ENCODE measurements at regions not wholly inside any gene's neighbourhood (a gene's known extent, or its start where the extent isn't known, plus 50 kb on each side); places are given as distances from the start of the nearest gene placed in this dataset.
"Not testable (repeated sequence)": the region's sequence is repeated elsewhere in the genome, so short reads cannot be mapped to it uniquely, and the experiment has no call there.

- Histone ChIP-seq H3K9me2 (replicated peaks; ENCODE audit: insufficient read depth) (no peaks in the 10 kb centered on the region), H3K27ac (no peak overlapping the region), H3K36me3 (replicated peaks; ENCODE audit: insufficient read depth, low read depth) (no peaks in the 10 kb centered on the region), H3K27me3 (no peaks in the 10 kb centered on the region), H4K20me1 (ENCODE audit: insufficient read depth, poor library complexity, severe bottlenecking) (no peaks in the 10 kb centered on the region), H2AFZ (no peak overlapping the region), H3K4me2 (no peak overlapping the region), H3K79me2 (no peaks in the 10 kb centered on the region), H3K4me1 (ENCODE audit: insufficient read depth) (no peaks in the 10 kb centered on the region), H3K4me3 (no peak overlapping the region), H3K9me3 (ENCODE audit: low read depth) (no peaks in the 10 kb centered on the region)
- no peak for DNase-seq (ENCODE audit: low spot score)
- 76% methylated on average over 6 of the region's 6 CpGs for WGBS (ENCODE audit: low lambda C conversion rate, missing lambda C conversion rate)
- TF ChIP-seq EZH2phosphoT487 (IDR thresholded peaks at IDR 0.05; ENCODE audit: low read depth, severe bottlenecking, unreplicated experiment) (no peak), EZH2 (IDR thresholded peaks at IDR 0.05; ENCODE audit: borderline replicate concordance) (no peak)
- TF ChIP-seq, protein P1, sequence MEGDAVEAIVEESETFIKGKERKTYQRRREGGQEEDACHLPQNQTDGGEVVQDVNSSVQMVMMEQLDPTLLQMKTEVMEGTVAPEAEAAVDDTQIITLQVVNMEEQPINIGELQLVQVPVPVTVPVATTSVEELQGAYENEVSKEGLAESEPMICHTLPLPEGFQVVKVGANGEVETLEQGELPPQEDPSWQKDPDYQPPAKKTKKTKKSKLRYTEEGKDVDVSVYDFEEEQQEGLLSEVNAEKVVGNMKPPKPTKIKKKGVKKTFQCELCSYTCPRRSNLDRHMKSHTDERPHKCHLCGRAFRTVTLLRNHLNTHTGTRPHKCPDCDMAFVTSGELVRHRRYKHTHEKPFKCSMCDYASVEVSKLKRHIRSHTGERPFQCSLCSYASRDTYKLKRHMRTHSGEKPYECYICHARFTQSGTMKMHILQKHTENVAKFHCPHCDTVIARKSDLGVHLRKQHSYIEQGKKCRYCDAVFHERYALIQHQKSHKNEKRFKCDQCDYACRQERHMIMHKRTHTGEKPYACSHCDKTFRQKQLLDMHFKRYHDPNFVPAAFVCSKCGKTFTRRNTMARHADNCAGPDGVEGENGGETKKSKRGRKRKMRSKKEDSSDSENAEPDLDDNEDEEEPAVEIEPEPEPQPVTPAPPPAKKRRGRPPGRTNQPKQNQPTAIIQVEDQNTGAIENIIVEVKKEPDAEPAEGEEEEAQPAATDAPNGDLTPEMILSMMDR (IDR thresholded peaks at IDR 0.05; ENCODE audit: poor library complexity), result no peak
These were observed 58.3 kb upstream of the SHB start for GRCh38 chr9:38127271-38127839.

DNA sequence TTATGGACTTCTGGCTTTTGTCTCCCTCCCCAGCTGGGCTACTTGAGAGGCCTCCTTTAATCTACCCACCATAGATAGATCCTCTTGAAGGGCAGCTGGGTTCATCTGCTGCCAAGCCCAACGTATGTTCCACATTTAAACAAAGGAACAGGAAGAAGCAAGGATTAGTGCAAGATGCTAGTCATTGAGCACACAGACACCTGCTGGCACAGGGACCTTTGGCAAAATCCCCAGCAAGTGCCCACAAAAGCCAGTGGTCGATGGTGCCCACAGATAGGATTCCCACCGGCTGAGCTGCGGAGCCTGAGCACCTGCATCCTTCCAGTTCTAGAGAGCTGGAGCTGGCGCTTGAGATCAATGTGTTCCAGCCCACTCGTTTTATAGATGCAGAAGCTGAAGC is 57.7 kb upstream of the SHB start:
- H4K20me1 ChIP-seq (ENCODE audit: insufficient read depth, poor library complexity, severe bottlenecking), result no peaks in the 10 kb centered on the region
- H3K9me3 ChIP-seq (ENCODE audit: low read depth), result no peaks in the 10 kb centered on the region
- WGBS (ENCODE audit: low lambda C conversion rate, missing lambda C conversion rate), result 77% methylated on average over 6 of the region's 6 CpGs
- H3K4me1 ChIP-seq (ENCODE audit: insufficient read depth), result no peaks in the 10 kb centered on the region
- H3K4me2 ChIP-seq, result no peak overlapping the region
- H3K79me2 ChIP-seq, result no peaks in the 10 kb centered on the region
- H3K27me3 ChIP-seq, result no peaks in the 10 kb centered on the region
- TF ChIP-seq, protein P1 (IDR thresholded peaks at IDR 0.05; ENCODE audit: poor library complexity), result no peak
- no peak for TF ChIP-seq EZH2 (IDR thresholded peaks at IDR 0.05; ENCODE audit: borderline replicate concordance)
- no peak for TF ChIP-seq EZH2phosphoT487 (IDR thresholded peaks at IDR 0.05; ENCODE audit: low read depth, severe bottlenecking, unreplicated experiment)
- no peaks in the 10 kb centered on the region for H3K9me2 ChIP-seq (replicated peaks; ENCODE audit: insufficient read depth)
- no peak overlapping the region for H3K4me3 ChIP-seq
- no peaks in the 10 kb centered on the region for H3K36me3 ChIP-seq (replicated peaks; ENCODE audit: insufficient read depth, low read depth)
- no peak overlapping the region for H2AFZ ChIP-seq
- no peak overlapping the region for H3K27ac ChIP-seq
- no peak for DNase-seq (ENCODE audit: low spot score)

GRCh38 chr9:38125889-38126288 is 56.9 kb upstream of the SHB start:
- Histone ChIP-seq H3K4me3 (no peak overlapping the region), H4K20me1 (ENCODE audit: insufficient read depth, poor library complexity, severe bottlenecking) (no peaks in the 10 kb centered on the region), H2AFZ (no peak overlapping the region), H3K9me2 (replicated peaks; ENCODE audit: insufficient read depth) (no peaks in the 10 kb centered on the region), H3K9me3 (ENCODE audit: low read depth) (no peaks in the 10 kb centered on the region), H3K36me3 (replicated peaks; ENCODE audit: insufficient read depth, low read depth) (no peaks in the 10 kb centered on the region), H3K4me2 (no peak overlapping the region), H3K79me2 (no peaks in the 10 kb centered on the region), H3K27ac (no peak overlapping the region), H3K27me3 (no peaks in the 10 kb centered on the region), H3K4me1 (ENCODE audit: insufficient read depth) (no peaks in the 10 kb centered on the region)
- no peak for DNase-seq (ENCODE audit: low spot score)
- 76% methylated on average over 7 of the region's 7 CpGs for WGBS (ENCODE audit: low lambda C conversion rate, missing lambda C conversion rate)
- TF ChIP-seq EZH2phosphoT487 (IDR thresholded peaks at IDR 0.05; ENCODE audit: low read depth, severe bottlenecking, unreplicated experiment) (no peak), EZH2 (IDR thresholded peaks at IDR 0.05; ENCODE audit: borderline replicate concordance) (no peak)
- TF ChIP-seq, protein P1 (IDR thresholded peaks at IDR 0.05; ENCODE audit: poor library complexity), result no peak

DNA sequence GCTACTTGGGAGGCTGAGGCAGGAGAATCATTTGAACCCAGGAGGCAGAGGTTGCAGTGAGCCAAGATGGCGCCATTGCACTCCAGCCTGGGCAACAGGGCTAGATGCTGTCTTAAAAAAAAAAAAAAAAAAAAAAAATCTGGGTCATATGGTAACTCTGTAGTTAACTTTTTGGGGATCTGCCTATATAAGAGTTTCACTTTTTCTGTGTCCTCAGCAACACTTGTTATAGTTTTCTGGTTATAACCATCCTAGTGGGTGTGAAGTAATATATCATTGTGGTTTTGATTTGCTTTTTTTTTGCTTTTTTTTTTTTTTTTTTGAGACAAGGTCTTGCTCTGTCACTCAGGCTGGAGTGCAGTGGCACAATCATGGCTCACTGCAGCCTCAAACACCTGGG is 54.3 kb upstream of the SHB start:
- not testable (repeated sequence) for H3K9me2 ChIP-seq (replicated peaks; ENCODE audit: insufficient read depth); H3K4me2 ChIP-seq; H3K27ac ChIP-seq; H3K4me3 ChIP-seq; H3K79me2 ChIP-seq; H3K27me3 ChIP-seq; DNase-seq (ENCODE audit: low spot score); H4K20me1 ChIP-seq (ENCODE audit: insufficient read depth, poor library complexity, severe bottlenecking); H3K9me3 ChIP-seq (ENCODE audit: low read depth); H3K4me1 ChIP-seq (ENCODE audit: insufficient read depth); H3K36me3 ChIP-seq (replicated peaks; ENCODE audit: insufficient read depth, low read depth); H2AFZ ChIP-seq
- 67% methylated on average over 1 of the region's 1 CpG for WGBS (ENCODE audit: low lambda C conversion rate, missing lambda C conversion rate)
